Stimulated activated CD4-positive, alpha-beta T cell treated with anti-CD3 and anti-CD28 coated beads, Interleukin-4, amount 100 ng/mL, for 4 hours (primary cell): ENCODE measurements at regions not wholly inside any gene's neighbourhood (a gene's known extent, or its start where the extent isn't known, plus 50 kb on each side); places are given as distances from the start of the nearest gene placed in this dataset.

ENCODE experiments used
- DNase-seq, 2 experiments: peaks; one replicate each; pipeline ENCODE4 v3.0.0-alpha.2; 2020

GRCh38 chr14:75333606-75334548 lies 55.2 kb downstream of the FOS start:
- peak; percentile 28 to 42 for DNase-seq

DNA sequence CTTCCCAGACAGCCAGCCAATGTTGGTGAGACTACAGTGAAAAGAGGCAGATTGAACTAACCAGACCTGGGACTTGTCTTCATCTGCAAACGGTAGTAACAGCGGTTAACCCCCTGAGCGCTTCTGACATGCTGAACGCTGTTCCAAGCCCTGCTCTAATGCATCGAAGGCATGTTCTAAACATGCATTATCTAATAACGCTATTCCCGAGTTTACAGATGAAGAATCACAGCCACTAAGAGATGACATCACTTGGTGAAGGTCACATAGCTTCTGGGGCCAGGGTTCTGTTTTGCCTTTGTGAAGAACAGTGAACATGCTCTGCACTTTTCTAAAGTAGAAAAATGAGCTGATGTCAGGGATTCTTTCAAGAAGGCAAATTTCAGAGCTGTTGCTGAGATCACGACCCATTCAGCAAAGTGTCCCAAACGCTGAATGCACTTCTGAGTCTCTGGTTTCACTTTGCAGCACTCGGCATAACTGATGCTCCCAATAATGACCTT lies 56.0 kb downstream of the FOS start:
- DNase-seq = no peak

DNA sequence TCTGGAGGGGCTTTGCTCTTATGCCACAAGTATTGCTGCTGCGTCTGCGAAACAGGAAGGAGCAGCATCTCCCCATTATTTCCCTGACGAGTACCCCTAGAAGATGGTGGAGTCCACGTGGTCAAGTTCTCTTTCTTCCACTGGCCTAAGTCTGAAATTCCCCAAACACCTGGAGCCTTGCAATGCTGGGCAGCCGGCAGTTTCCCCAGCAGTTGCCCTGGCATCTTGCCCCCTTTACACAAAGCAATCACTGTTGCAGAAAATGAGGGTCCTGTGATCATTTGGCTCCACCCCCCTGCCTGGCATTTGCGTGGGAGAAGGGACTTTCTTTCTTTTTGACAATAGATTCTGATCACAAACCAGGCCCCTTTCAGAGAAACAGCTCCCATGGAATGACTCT lies 56.9 kb downstream of the FOS start:
- no peak for DNase-seq

- no peak for DNase-seq
These were observed 59.8 kb downstream of the FOS start for GRCh38 chr14:75338398-75338797.

- DNase-seq = no peak
These were observed 60.4 kb downstream of the FOS start for GRCh38 chr14:75339059-75339458.

- DNase-seq = no peak
These were observed 62.3 kb downstream of the FOS start for GRCh38 chr14:75340921-75341320.

DNA sequence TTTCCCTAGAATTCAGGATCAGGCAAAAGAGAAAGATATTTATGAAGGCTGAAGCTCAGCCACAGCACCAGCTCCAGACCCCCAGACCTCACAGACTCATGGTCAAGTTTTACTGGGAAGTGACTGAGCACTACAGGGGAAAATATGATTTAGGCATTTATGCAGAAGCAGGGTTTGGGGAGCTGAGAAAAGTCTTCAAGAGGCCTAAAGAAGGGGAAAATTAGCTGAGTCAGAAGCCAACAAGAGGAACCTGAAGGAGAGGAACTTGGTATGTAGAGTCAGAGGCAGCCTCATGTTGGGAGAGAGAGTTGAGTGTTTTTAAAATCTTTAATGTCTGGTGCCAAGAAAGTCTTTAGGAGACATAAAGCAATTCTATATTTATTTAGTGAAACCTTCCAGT lies 63.0 kb downstream of the FOS start:
- DNase-seq = no peak

- DNase-seq = no peak
These were observed 64.4 kb downstream of the FOS start for GRCh38 chr14:75342762-75343599.

DNA sequence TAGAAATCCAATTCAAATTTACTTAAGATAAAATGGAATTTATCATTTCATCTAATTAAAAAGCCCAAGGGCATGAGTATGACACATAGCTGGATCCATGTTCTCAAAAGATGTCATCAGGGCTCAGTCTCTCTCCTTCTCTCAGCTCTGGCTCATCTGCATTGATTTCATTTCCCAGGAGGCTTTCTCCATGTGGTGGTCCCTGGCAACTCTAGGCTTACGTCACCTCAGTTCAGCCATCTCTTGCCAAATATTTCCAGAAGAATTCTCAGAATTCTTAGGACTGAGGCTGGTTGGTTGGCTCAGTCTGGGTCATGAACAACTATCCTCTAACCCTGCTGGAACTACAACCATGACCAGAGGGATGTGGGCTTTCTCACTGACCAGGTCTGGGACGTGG lies 65.3 kb downstream of the FOS start:
- no peak for DNase-seq

- no peak for DNase-seq
These were observed 65.8 kb downstream of the FOS start for GRCh38 chr14:75344411-75344810.

DNA sequence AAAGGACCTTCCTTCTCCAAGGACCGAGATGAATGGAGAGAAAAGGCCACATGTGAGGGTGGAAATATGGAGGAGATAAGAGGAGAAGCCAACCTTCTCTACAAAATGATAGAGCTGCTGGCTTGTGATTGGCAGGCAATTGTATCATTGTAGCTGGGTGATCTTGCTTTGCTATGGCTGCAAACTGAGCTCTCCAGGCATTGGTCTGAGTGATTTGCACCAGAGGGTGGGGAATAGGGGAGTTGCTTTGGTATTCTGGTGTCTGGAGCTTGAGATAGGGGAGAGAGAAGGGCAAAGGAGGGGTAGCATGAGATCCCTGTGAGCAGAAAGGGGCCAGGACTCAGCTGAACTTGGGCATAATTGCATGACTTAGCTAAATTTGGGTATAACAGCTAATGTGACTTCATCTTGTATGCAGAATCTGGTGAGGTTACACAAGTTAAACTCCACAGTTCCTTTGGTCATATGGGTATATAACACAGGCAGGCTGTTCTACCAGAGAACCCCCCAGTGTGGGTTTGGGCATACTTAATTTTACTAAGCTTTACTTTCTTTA lies 72.0 kb downstream of the FOS start:
- no peak for DNase-seq

DNA sequence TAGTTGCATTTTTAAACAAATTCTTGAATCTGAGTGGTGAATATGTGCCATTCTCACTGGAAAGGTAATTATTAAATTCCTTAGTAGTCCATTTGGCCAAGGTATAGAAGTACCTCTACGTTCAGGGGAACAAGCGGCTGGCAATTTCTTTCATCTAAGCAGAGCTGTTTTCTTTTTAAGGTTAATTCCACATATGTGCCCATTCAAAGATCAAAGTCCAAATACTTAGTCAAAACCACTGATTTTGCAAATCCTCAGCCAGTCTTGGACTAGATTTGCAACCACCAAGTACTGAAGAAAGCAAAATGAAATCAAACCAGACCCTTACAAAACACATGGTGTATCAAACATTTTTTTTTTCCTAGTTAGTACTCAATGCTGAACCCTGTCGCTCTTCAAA lies 68.7 kb upstream of the JDP2 start:
- no peak for DNase-seq

- DNase-seq = no peak
These were observed 66.8 kb upstream of the JDP2 start for GRCh38 chr14:75361041-75361440.

DNA sequence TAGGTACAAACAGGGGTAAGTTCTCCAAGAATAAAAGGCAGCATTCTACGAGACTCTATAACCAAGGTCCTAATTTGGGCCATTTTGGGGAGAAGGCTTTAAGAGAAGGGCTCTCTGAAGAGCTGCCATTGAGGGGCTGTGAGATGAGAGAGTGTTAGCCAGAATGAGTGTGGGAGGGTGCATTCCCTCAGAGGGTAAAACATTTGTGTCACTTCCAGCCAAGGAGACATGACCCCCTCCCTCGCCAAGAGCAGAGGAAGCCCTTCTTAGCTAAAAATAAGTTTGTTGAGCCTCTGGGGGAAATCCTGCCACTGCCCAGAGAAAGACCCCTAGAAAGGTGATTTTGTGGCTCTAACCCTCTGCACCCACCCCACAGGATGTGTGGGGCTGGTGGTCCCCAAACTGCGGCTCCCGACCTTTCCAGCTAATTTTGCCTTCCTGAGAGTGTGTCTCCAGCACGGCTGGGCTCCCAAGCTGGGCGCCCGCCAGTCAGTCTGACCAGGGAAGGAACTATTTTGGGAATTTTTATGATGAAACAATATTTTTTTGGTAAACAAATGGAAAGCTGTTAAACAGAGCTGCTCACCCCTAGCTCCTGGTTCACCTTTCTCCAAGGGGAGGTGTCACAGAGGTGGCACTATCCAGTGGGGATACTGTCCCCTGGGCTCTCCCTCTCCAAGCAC lies 65.9 kb upstream of the JDP2 start:
- DNase-seq = no peak

DNA sequence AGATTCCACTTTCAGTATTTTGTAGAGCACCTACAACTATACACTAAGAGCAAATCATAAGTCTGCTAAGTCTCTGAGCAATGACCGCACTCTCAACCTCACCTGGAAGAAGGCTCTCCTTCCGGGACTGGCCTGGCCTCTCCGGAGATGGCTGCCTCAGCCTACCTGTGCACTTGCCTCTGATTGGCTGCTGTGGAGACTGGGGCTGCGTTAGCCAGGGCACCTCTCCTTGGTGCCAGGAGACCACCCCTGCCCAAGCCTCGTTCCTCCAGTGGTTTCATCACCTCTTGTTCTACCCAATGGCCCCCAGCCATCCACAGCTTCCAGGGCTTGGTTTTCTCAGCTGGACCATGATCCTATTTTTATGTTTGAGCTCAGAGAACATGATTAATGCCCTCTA lies 64.7 kb upstream of the JDP2 start:
- DNase-seq = no peak

GRCh38 chr14:75363570-75364227 lies 64.1 kb upstream of the JDP2 start:
- DNase-seq = no peak

DNA sequence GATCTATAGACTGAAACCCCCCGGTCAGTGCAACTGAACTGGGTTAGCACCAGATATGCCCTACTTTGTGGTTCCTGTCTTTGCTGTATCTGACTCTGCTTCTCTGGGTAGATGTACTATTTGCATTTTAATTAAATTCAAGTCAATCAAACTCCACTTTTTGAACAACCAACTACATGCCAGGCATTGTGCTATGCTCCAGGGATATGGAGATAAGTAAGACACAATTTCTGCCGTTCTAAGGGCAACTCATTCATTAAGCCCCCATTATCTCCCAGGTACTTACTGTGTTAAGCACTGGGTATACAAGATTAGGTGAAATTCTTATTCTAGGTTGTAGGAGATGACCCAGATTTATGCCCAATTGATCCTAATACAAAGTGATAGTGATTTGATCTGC lies 62.7 kb upstream of the JDP2 start:
- no peak for DNase-seq

- no peak for DNase-seq
These were observed 60.9 kb upstream of the JDP2 start for GRCh38 chr14:75366963-75367362.

DNA sequence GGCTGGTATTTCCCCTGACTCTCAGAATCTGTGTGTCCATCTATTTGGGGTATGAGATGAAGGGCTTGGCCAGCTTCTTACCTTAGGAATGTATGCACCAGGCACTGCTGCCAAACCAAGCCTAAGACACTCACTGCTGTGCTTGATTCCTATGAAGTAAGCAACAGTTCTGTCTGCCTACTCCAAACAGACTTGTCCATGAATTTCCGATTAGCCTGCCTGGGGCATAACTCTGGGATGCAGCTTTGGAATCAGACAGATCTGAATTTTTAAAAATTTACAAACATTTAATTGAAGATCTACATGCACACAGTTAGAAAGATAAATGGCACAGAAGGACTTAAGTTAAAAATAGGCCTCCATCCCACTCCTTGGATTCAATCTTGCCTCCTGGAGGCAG lies 59.5 kb upstream of the JDP2 start:
- no peak for DNase-seq

- no peak for DNase-seq
These were observed 58.3 kb upstream of the JDP2 start for GRCh38 chr14:75369506-75369905.

DNA sequence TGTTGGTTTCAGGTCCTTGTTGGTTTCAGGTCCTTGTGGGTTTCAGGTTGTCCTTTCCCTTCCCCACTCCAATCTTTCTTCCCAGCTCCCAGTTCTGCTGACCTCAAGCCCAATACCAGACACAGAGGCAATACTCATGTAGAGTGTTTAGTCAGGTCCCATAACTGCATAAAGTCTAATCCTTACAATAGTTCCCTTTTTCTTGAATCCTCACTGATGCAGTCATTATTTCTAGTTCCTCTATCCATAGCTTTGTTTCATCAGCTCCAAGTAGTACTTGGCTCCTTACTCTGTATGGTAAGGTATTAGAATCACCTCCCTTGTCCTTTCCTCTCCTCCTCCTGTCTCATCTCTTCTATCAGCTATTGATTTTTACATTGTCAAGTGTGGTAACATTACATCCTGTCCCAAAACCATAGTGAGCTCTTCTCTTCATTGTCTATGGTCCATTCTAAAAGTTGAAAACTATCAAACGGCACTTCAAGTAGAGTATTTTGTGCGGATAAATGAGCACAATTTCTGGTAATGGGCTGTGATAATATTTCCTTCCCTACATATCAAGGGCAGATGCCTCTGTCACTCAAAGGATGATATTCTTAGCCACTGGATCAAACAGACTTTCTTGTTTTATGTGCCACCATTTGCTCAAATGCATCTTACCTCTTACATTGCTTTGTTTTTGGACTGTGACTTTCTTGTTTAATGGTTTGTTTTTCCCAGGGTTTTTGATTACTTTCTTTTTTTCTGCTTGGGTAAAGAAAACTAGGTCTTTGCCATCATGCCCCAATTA lies 57.2 kb upstream of the JDP2 start:
- no peak for DNase-seq

GRCh38 chr14:75371297-75371696 lies 56.5 kb upstream of the JDP2 start:
- DNase-seq = no peak
